DMS153 treated with DMSO at 0.1 percent for 48 hours (cell line): ENCODE measurements at regions not wholly inside any gene's neighbourhood (a gene's known extent, or its start where the extent isn't known, plus 50 kb on each side); places are given as distances from the start of the nearest gene placed in this dataset.

Experiments used
- DNase-seq: peaks from one replicate; lab custom pipeline; 2025; ENCODE audit not compliant: unreplicated experiment; lab: John Stamatoyannopoulos, UW

DNA sequence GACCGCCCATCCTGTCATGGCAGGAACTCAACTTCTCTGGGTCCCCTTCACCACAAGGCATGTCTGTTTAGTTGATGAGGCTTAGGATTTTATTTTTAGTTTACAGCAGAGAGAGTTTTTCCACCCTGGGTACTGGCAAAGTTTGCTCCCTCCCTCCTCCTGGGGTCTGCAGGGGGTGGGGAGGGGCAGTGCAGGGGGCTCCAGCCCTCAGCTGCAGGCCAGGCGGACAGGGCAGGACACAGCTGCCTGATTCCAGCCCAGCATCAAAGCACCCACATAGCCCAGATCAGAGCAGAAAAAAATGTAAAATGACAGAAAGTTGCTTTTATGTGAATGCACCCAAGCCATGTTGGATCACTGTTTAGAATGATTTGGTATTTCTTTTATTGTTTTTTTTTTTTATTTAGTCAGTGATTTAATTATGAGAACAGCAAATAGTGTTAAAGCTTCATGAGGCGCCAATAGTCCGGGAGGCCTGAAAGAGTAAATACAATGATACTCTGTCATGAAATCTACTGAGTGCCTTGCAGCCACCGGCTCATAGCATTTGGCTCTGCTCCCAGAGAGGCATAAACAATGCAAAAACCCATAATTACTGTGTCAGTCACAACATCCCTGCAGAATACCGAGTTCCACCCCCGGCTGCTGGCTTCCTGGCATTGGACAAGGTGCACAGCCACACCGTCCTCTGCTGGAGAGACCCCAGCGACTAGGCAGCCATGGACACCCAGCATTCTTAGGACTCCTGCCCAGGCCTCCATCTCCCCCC, 923.5 kb downstream of the UQCRFS1 start:
- DNase-seq: peak; percentile 98

DNA sequence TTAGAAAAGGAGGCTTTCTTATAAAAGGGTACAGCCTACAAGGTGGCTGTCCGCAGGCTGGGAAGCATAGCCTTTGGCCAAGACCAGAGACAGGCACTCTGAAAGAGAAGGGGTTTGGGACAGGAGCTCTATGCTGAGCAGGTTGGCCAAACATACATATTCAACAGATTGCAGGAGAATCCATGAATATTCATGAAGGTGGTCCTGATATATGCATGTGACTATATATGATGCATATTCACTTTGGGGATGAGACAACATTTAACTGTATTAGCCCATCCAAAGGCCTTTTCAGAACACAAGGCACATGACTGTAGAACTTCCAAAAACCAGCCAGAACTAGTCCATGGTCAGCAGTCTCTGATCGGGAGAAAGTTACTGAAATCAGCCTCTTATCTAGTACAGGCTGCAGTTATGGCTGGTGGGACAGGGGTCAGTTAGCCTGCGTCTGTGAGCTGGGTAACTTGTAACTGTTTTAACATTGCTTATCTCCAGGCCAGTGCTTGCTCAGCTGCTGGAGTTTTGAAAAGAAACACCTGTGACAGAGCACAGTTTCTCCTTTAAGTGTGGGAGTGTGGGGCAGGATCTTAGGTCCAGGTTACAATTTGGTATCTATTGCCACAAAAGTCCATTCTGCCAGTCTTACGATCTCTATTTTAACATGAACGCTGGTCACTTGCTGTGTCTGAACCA, 924.2 kb downstream of the UQCRFS1 start:
- no peak for DNase-seq

DNA sequence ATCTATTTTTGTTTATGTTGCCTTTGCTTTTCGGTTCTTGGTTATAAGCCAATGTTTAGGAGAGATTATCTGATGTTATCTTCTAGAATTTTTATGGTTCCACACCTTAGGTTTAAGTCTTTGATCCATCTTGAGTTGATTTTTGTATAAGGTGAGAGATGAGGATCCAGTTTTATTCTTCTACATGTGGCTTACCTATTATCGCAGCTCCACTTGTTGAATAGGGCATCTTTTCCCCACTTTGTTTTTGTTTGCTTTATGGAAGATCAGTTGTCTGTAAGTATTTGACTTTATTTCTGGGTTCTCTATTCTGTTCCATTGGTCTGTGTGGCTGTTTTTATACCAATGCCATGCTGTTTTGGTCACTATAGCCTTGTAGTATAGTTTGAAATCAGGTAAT, 927.0 kb downstream of the UQCRFS1 start:
- no peak for DNase-seq

GRCh38 chr19:28285078-28285477, 927.9 kb downstream of the UQCRFS1 start:
- no peak for DNase-seq

GRCh38 chr19:28284389-28284788, 928.6 kb downstream of the UQCRFS1 start:
- no peak for DNase-seq

DNA sequence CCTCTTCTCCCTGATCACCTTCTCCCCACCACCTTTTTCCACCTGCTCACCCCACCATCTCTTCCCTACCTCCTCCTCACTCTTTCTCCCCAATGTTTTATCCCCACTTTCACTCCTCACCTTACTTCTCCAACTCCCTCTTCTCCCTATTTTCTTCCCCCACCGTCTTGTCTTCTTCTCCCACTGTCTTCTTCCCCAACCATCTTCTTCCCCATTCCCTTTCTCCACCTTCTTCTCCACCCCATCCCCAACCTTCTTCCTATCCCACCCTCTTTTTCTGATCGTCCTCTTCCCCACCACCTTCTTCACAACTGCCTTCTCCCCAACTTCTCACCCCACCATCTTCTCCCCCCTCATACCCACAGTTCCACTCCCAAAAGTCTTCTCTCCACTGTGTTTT, 929.4 kb downstream of the UQCRFS1 start:
- DNase-seq: no peak

DNA sequence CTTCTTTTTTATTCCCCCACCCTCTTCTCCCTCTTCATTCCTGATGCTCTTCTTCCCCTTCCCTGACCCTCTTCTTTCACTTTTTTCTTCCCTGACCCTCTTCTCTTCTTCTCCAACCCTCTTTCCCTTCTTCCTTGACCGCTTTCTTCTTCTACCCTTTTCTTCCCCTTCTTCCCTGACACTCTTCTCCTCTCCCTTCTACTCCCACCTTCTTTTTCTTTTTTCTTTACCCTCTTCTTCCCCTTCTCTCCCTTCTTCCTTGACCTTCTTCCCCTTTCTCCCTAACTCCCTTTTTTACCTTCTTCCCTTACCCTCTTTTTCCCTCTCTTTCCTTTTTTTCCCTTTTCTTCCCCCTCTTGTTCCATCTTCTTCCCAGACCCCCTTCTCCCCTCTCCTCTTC, 931.3 kb downstream of the UQCRFS1 start:
- no peak for DNase-seq

DNA sequence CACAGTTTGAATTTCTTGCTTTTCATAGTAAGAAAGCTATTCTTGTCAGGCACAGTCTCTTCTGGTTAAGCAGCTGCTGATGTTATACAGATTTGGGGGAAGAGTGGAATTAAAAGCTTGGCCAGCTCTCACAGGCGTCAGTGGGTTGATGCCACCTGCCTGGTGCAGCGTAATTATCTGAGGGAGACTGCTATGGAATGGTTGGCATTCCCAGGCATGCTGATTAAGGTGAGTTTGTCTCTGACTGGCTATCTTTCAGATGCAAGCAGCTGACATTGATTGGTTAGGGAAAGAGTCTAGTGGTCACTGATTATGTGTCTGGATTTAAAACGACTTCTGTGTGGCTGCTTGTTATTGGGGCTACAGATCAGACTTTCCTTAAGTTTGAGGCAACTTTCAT, 948.4 kb downstream of the UQCRFS1 start:
- no peak for DNase-seq

GRCh38 chr19:28258829-28259228, 954.1 kb downstream of the UQCRFS1 start:
- no peak for DNase-seq

DNA sequence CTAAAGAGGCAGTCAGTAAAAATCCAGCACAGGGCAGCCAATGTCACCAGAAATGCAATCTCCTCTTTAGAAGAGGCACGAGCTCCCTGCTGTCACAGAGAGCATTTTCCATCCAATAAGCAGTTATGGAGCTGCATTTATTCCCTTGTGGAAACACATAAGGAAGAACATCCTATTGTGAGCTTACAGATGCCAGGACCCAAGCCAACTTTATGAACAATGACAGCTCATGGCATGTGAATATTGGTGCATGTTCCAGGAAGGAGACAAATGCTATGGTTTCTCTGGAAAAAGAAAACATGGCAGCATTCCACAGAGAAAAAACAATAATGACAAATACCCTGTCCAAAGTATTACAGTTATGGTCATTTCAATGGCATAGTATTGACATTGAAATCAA, 955.6 kb downstream of the UQCRFS1 start:
- no peak for DNase-seq

DNA sequence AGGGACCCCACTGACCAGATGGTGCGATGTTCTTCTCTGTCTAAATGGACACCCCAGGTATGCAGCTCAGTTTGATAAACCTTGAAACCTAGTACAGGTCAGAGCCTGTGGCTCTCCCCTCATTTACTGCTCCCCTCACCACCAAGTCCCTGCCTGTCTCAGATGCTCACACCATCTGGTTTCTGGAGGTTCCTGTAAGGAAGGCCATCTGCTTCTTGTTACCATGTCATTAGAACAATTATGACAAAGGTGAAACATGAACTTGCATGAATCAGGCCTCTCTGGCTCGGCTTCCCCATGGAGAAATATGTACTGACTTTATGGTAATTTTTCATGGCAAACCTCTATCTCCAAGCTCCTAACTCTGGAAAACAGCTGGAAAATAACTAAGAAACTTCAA, 965.7 kb downstream of the UQCRFS1 start:
- no peak for DNase-seq

DNA sequence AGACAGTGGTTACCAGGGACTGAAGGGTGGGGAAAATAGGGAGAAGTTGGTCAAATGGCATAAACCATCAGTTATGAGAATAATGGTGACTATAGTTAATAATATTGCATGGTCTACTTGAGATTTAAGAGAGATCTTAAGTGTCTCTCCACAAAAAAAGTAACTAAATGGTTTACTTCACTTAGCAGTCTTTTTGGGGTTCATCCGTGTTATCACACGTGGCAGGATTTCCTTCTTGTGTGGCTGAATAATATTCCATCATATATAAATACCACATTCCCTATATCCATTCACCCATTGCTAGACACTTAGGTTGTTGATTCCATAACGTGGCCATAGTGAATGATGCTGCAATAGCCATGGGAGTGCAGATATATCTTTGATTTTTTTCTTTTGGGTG, 967.0 kb downstream of the UQCRFS1 start:
- no peak for DNase-seq

DNA sequence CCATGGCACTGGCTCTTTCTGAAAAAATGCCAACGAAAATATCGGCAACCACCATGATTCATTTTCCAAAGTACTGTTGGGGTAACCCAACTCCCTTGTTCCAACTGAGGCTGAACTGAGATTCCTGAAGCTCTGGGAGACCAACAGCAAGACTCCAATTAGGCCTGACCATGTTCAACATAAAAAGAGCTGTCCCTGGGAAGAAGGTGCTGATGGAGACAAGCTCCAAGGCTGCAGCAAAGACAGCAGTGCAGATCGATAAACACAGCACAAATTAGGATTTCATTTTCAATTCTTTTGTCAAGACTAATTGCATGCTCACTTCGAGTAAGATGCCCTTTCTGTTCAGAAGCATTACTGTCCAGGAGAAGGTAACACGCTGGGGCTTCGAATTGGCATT, 968.0 kb downstream of the UQCRFS1 start:
- no peak for DNase-seq

DNA sequence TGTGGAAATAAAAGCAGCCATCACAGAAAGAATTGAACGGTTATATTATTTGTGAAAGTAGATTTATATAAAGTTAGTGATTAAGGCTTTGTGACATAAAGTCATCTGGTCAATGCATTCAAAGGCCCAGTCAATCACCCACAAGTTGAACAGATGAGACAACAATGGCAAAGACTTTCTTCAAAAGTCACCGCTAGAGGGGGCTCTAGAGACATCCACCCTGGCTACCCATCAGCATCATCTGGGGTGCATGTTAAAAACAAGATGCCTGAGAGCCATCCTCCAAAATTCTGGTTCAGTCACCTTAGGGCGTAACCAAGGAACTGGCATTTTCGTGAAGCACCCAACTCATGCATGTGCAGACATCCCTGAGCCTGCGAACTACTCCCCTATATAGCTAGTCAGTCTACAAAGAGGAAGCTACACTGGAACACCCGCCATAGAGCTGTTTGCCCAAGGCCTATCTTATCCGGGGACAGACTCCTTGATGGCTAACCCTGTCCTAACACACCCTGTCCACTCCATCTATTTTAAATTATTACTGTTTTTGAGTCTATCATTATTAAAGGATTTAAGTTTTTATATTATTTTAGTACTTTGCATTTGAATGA, 970.5 kb downstream of the UQCRFS1 start:
- DNase-seq: peak; percentile 26

GRCh38 chr19:28239270-28239669, 973.7 kb downstream of the UQCRFS1 start:
- DNase-seq: no peak

- DNase-seq: no peak
Measured at GRCh38 chr19:28238270-28238820, 974.6 kb downstream of the UQCRFS1 start.

DNA sequence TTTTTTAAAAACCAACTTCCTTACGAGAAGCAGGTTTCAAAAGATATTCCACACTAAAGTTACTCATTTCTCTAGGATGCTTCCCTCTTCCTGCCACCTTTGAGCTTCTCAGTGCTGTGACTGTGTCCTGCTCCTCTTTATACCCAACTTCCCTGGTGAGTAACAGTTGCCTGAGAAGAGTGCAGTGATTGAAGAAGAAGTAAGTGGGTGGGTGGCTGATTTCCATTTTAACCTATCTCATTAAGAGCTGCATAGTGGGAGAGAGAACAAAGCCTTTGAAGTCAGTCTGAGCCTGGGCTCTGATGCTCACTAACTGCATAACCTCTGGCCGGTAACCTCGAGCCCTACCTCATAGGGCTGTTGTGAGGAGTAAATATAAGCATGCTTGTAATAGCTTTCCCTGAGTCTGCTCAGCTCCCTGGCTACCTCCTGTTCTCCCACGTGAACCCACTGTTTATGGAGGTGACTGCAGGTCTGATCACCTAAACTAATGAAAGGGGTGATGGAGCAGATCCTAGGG, 977.3 kb downstream of the UQCRFS1 start:
- no peak for DNase-seq

- no peak for DNase-seq
Measured at GRCh38 chr19:28234637-28235036, 978.3 kb downstream of the UQCRFS1 start.

DNA sequence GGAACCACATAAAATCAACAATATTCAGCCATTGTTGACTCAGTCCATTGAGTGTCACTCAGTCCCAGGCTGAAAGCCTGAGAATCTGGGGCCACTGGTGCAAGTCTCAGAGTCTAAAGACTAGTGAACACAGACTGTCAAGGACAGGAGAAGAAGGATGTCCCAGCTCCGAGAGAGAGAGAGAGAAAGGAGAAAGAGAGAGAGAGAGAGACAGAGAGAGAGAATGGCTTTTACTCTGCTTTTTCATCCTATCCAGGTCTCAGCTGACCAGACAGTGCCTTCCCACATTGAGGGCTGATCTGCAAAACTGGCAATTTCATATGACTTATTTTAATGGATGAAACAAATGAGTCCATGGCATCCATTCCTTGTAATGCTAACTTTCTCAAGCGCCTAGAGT, 984.1 kb downstream of the UQCRFS1 start:
- DNase-seq: no peak

DNA sequence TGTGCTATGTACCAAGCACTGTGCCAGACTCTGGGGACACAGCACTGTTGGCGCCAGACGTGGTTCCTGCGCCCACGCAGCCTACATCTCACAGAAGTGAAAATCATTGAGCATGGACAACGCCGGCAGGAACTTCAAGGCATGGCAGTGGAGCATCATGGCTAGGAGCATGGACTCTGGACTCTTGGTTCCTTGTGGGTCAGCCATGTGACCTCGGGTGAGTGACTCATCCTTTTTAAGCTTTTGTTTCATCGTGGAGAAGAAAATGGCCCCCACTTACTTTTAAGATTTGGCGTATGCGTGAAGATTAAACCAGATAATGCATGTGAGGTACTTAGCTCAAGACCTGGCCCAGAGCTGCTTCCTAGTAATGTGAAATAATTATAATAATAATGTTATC, 988.5 kb downstream of the UQCRFS1 start:
- DNase-seq: no peak

DNA sequence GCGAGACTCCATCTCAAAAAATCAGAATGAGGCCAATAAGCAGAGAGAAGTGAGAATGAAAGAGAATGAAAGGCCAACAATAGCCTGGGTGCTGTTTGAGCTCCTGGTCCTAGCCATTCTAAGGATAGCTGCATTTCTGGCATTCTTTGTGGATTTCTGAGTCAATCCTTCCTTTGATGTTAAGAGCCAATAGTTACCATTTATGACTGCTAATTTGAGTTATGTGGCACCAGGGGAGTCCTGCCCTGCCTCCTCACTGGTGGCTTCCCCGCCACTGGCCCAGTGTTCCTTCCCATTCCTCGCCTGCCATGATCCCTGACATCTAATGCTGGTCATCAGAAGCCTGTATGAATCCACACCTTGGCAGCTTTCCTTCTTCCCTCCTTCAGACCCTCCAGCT, 991.2 kb downstream of the UQCRFS1 start:
- DNase-seq: no peak

DNA sequence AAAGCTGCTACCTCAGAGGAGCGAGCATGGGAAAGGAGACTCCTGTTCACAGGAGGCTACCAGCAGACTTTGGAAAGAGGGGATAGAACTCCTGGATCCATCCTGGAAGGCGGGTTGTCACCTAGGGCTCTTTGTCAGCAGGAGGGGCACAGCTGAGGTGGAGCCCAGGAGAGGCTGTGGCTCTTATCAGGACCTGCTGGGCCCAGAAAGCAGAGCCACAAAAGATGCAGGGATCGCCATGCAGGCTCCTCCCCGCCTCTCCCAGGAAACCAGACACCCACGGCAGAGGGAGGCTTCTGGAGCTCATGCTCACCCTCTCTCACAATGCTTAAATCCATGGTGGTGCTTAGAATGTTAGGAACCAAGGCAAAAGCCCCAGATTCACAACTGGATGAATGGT, 994.2 kb downstream of the UQCRFS1 start:
- DNase-seq: no peak
